ENCODE measurements at regions not wholly inside any gene's neighbourhood (a gene's known extent, or its start where the extent isn't known, plus 50 kb on each side); places are given as distances from the start of the nearest gene placed in this dataset.

- no peak for DNase-seq (ENCODE audit: low spot score)
- no peak for TF ChIP-seq CTCF (IDR thresholded peaks at IDR 0.05; ENCODE audit: borderline replicate concordance, control extremely low read depth, extremely low read depth, insufficient read depth, missing control alignments)
- in situ Hi-C loops (cut with MboI; ENCODE audit: low sequenced_read_pairs, unreplicated experiment) = no loop called here
Observed at GRCh38 chr18:34548973-34549294, 161.2 kb upstream of the DTNA start.

- no peak for DNase-seq (ENCODE audit: low spot score)
- TF ChIP-seq CTCF (IDR thresholded peaks at IDR 0.05; ENCODE audit: borderline replicate concordance, control extremely low read depth, extremely low read depth, insufficient read depth, missing control alignments) = no peak
- in situ Hi-C loops (cut with MboI; ENCODE audit: low sequenced_read_pairs, unreplicated experiment) = no loop called here
Observed at GRCh38 chr18:34549367-34549766, 160.7 kb upstream of the DTNA start.

- in situ Hi-C loops (cut with MboI; ENCODE audit: low sequenced_read_pairs, unreplicated experiment) = no loop called here
- TF ChIP-seq CTCF (IDR thresholded peaks at IDR 0.05; ENCODE audit: borderline replicate concordance, control extremely low read depth, extremely low read depth, insufficient read depth, missing control alignments) = no peak
- DNase-seq (ENCODE audit: low spot score) = no peak
Observed at GRCh38 chr18:34550156-34550555, 159.9 kb upstream of the DTNA start.

- TF ChIP-seq CTCF (IDR thresholded peaks at IDR 0.05; ENCODE audit: borderline replicate concordance, control extremely low read depth, extremely low read depth, insufficient read depth, missing control alignments) = no peak
- DNase-seq (ENCODE audit: low spot score) = no peak
- in situ Hi-C loops (cut with MboI; ENCODE audit: low sequenced_read_pairs, unreplicated experiment) = no loop called here
Observed at GRCh38 chr18:34550902-34551301, 159.2 kb upstream of the DTNA start.

GRCh38 chr18:34551824-34552223 lies 158.3 kb upstream of the DTNA start:
- no peak for DNase-seq (ENCODE audit: low spot score)
- in situ Hi-C loops (cut with MboI; ENCODE audit: low sequenced_read_pairs, unreplicated experiment) = no loop called here
- TF ChIP-seq CTCF (IDR thresholded peaks at IDR 0.05; ENCODE audit: borderline replicate concordance, control extremely low read depth, extremely low read depth, insufficient read depth, missing control alignments) = no peak

GRCh38 chr18:34562252-34562870 lies 147.7 kb upstream of the DTNA start:
- in situ Hi-C loops (cut with MboI; ENCODE audit: low sequenced_read_pairs, unreplicated experiment) = no loop called here
- no peak for TF ChIP-seq CTCF (IDR thresholded peaks at IDR 0.05; ENCODE audit: borderline replicate concordance, control extremely low read depth, extremely low read depth, insufficient read depth, missing control alignments)
- no peak for DNase-seq (ENCODE audit: low spot score)

- in situ Hi-C loops (cut with MboI; ENCODE audit: low sequenced_read_pairs, unreplicated experiment) = no loop called here
- no peak for DNase-seq (ENCODE audit: low spot score)
- TF ChIP-seq CTCF (IDR thresholded peaks at IDR 0.05; ENCODE audit: borderline replicate concordance, control extremely low read depth, extremely low read depth, insufficient read depth, missing control alignments) = no peak
Observed at GRCh38 chr18:34567857-34568256, 142.2 kb upstream of the DTNA start.
